Activated CD8-positive, alpha-beta T cell treated with anti-CD3 and anti-CD28 coated beads for 36 hours (primary cell): ENCODE measurements at regions not wholly inside any gene's neighbourhood (a gene's known extent, or its start where the extent isn't known, plus 50 kb on each side); places are given as distances from the start of the nearest gene placed in this dataset.
"Not testable (repeated sequence)": the region's sequence is repeated elsewhere in the genome, so short reads cannot be mapped to it uniquely, and the experiment has no call there.

Experiments
- ATAC-seq: fragments of 200-7000 bp; cut with Tn5 transposase; one replicate; pipeline ENCODE4 v1.10.0; 2021; ENCODE audit warnings: mild to moderate bottlenecking, moderate library complexity
- CTCF ChIA-PET: fragments of 350-600 bp; sonication (Branson Sonifier 250); formaldehyde crosslinking; loops from one replicate; lab custom pipeline; 2021; ENCODE audit warnings: antibody characterized with exemption; lab: Charles Lee
- POLR2A ChIA-PET: fragments of 350-600 bp; sonication (Branson Sonifier 250); formaldehyde crosslinking; loops from one replicate; lab custom pipeline; 2021; ENCODE audit warnings: antibody characterized with exemption; lab: Charles Lee
- DNase-seq: peaks from one replicate; pipeline ENCODE4 v3.0.0-alpha.2; 2020
- H3K27ac Mint-ChIP-seq: one replicate; pipeline ENCODE4 v1.8.0; 2021; ENCODE audit warnings: mild to moderate bottlenecking, mixed read lengths
- H3K27me3 Mint-ChIP-seq: one replicate; pipeline ENCODE4 v1.8.0; 2021; ENCODE audit warnings: mixed read lengths
- H3K36me3 Mint-ChIP-seq: one replicate; pipeline ENCODE4 v1.8.0; 2021; ENCODE audit warnings: low read depth, mixed read lengths
- H3K4me1 Mint-ChIP-seq: one replicate; pipeline ENCODE4 v1.8.0; 2021; ENCODE audit warnings: low read depth, mixed read lengths
- H3K4me3 Mint-ChIP-seq: one replicate; pipeline ENCODE4 v1.8.0; 2021; ENCODE audit warnings: mild to moderate bottlenecking, moderate library complexity, mixed read lengths
- H3K9me3 Mint-ChIP-seq: one replicate; pipeline ENCODE4 v1.8.0; 2021; ENCODE audit warnings: mixed read lengths
- intact Hi-C: fragments of 100-400 bp; cut with micrococcal nuclease; formaldehyde crosslinking; loops from one replicate; pipeline ENCODE4 v1.10.0; 2022
- TF ChIP-seq, protein P1 (sequence below): fragments of 200-600 bp; IDR thresholded peaks from one replicate; pipeline ENCODE4 v1.8.0; 2022; ENCODE audit warnings: antibody characterized with exemption, mild to moderate bottlenecking

DNA sequence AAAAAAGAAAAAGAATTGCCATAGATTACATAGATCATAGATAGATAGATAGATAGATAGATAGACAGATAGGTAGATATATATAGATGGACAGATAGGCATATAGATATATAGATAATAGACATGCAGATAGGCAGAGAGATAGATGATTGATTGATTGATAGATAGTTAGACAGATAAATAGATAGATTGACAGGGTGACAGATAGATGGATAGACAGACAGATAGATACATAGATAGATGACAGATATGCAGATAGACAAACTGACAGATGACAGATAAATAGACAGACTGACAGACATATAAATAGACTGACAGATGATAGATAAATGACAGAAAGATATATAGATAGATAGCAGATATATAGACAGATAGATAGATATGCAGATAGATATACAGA is 474.0 kb downstream of the IRS2 start:
- POLR2A ChIA-PET, result no interaction called here
- TF ChIP-seq, protein P1, sequence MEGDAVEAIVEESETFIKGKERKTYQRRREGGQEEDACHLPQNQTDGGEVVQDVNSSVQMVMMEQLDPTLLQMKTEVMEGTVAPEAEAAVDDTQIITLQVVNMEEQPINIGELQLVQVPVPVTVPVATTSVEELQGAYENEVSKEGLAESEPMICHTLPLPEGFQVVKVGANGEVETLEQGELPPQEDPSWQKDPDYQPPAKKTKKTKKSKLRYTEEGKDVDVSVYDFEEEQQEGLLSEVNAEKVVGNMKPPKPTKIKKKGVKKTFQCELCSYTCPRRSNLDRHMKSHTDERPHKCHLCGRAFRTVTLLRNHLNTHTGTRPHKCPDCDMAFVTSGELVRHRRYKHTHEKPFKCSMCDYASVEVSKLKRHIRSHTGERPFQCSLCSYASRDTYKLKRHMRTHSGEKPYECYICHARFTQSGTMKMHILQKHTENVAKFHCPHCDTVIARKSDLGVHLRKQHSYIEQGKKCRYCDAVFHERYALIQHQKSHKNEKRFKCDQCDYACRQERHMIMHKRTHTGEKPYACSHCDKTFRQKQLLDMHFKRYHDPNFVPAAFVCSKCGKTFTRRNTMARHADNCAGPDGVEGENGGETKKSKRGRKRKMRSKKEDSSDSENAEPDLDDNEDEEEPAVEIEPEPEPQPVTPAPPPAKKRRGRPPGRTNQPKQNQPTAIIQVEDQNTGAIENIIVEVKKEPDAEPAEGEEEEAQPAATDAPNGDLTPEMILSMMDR, result no peak
- no peaks in the 10 kb centered on the region for H3K36me3 Mint-ChIP-seq
- no peaks in the 10 kb centered on the region for H3K9me3 Mint-ChIP-seq
- no peaks in the 10 kb centered on the region for H3K4me1 Mint-ChIP-seq
- no peak for DNase-seq
- no peak for ATAC-seq
- intact Hi-C loops, result no loop called here
- H3K27ac Mint-ChIP-seq, result no peak overlapping the region
- H3K27me3 Mint-ChIP-seq, result no peaks in the 10 kb centered on the region
- CTCF ChIA-PET, result no interaction called here
- no peak overlapping the region for H3K4me3 Mint-ChIP-seq

DNA sequence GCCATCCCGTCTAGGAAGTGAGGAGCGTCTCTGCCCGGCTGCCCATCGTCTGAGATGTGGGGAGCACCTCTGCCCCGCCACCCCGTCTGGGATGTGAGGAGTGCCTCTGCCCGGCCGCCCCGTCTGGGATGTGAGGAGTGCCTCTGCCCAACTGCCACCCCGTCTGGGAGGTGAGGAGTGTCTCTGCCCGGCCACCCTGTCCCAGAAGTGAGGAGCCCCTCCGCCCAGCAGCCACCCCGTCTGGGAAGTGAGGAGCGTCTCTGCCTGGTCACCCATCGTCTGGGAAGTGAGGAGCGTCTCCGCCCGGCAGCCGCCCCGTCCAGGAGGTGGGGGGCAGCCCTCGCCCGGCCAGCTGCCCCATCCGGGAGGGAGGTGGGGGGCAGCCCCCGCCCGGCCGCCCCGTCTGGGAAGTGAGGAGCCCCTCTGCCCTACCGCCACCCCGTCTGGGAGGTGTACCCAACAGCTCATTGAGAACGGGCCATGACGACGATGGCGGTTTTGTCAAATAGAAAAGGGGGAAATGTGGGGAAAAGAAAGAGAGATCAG is 474.9 kb downstream of the IRS2 start:
- H3K9me3 Mint-ChIP-seq, H3K27me3 Mint-ChIP-seq, H3K36me3 Mint-ChIP-seq, DNase-seq, CTCF ChIA-PET, H3K27ac Mint-ChIP-seq, ATAC-seq, H3K4me3 Mint-ChIP-seq, POLR2A ChIA-PET, H3K4me1 Mint-ChIP-seq, intact Hi-C loops: not testable (repeated sequence)

- H3K27ac Mint-ChIP-seq, result no peak overlapping the region
- TF ChIP-seq, protein P1, result no peak
- POLR2A ChIA-PET, result no interaction called here
- intact Hi-C loops, result no loop called here
- CTCF ChIA-PET, result no interaction called here
- ATAC-seq, result no peak
- no peaks in the 10 kb centered on the region for H3K27me3 Mint-ChIP-seq
- no peaks in the 10 kb centered on the region for H3K9me3 Mint-ChIP-seq
- H3K4me3 Mint-ChIP-seq, result no peak overlapping the region
- no peak for DNase-seq
- no peaks in the 10 kb centered on the region for H3K36me3 Mint-ChIP-seq
- H3K4me1 Mint-ChIP-seq, result no peaks in the 10 kb centered on the region
These were observed 476.6 kb downstream of the IRS2 start for GRCh38 chr13:109309625-109310363.

DNA sequence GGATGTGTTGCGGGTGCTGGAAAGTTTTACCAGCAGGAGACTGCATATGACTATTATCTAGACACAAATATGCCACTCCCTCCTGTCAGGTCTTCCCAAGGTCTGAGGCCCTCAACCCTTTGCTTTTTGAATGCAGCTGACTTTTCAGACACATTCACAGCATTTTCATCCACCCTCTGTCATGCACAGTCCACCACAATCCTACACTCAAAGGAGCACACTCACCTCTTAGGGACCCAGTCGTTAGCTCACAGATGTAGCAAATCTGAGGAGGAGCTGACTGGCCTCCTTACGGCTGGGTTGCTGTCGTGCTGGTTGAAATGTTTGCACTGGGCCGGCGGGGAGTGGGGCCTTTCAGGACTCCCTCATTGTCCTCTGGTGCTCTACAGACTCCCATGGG is 479.4 kb downstream of the IRS2 start:
- Mint-ChIP-seq H3K36me3 (no peaks in the 10 kb centered on the region), H3K4me3 (no peak overlapping the region), H3K27me3 (no peaks in the 10 kb centered on the region), H3K4me1 (no peaks in the 10 kb centered on the region), H3K9me3 (no peaks in the 10 kb centered on the region), H3K27ac (no peak overlapping the region)
- ChIA-PET CTCF (no interaction called here), POLR2A (no interaction called here)
- DNase-seq (no peak), ATAC-seq (no peak)
- TF ChIP-seq, protein P1, result no peak
- intact Hi-C loops, result no loop called here

GRCh38 chr13:109301726-109302125 is 484.7 kb downstream of the IRS2 start:
- TF ChIP-seq, protein P1, result no peak

More at GRCh38 chr13:109301726-109302125, 484.7 kb downstream of the IRS2 start:
- H3K9me3 Mint-ChIP-seq, result no peaks in the 10 kb centered on the region
- intact Hi-C loops, result no loop called here
- H3K36me3 Mint-ChIP-seq, result no peaks in the 10 kb centered on the region
- ATAC-seq, result no peak
- no peak overlapping the region for H3K27ac Mint-ChIP-seq
- no peaks in the 10 kb centered on the region for H3K4me1 Mint-ChIP-seq
- no peaks in the 10 kb centered on the region for H3K27me3 Mint-ChIP-seq
- POLR2A ChIA-PET, result no interaction called here
- no peak overlapping the region for H3K4me3 Mint-ChIP-seq
- no peak for DNase-seq
- CTCF ChIA-PET, result no interaction called here
